GM12878 (cell line): ENCODE measurements at regions not wholly inside any gene's neighbourhood (a gene's known extent, or its start where the extent isn't known, plus 50 kb on each side); places are given as distances from the start of the nearest gene placed in this dataset.

Experiments used
- ATAC-seq: fragments of 200-7000 bp; cut with Tn5 transposase; 3 replicates; pipeline ENCODE4 v1.9.1; 2020; ENCODE audit warnings: mild to moderate bottlenecking, moderate library complexity
- BruUV-seq: library from RNA; stranded (reverse); fragments of 400-500 nt; replicated peaks from 2 replicates; lab custom pipeline; 2021; lab: Mats Ljungman, UMichigan
- CTCF ChIA-PET: fragments of 300-600 bp; sonication (Branson Sonifier 250); formaldehyde crosslinking; extraction: SDS; loops from one replicate; lab custom pipeline; 2021; ENCODE audit warnings: inconsistent platforms; lab: Yijun Ruan, JAX
- POLR2A ChIA-PET: fragments of 350-600 bp; formaldehyde crosslinking; extraction: SDS; loops from one replicate; lab custom pipeline; 2021; ENCODE audit warnings: inconsistent platforms; lab: Charles Lee
- RAD21 ChIA-PET: fragments of 300-600 bp; sonication (Branson Sonifier 250); formaldehyde crosslinking; loops from one replicate; lab custom pipeline; 2023; ENCODE audit warnings: antibody characterized with exemption; ENCODE audit not compliant: unreplicated experiment; lab: Charles Lee
- SMC1A ChIA-PET: fragments of 300-600 bp; sonication (Branson Sonifier 250); formaldehyde crosslinking; loops from one replicate; lab custom pipeline; 2023; ENCODE audit not compliant: unreplicated experiment, uncharacterized antibody; lab: Charles Lee
- DNase-seq: peaks from one replicate; pipeline ENCODE4 v3.0.0-alpha.2; 2011; ENCODE audit warnings: low read depth, low spot score
- FAIRE-seq: peaks from 3 replicates; lab custom pipeline; 2011; peaks lifted over from hg19 to GRCh38; lab: Jason Lieb, UNC
- H2AFZ ChIP-seq: 2 replicates; pipeline ENCODE4 v1.6.0; 2011; ENCODE audit warnings: low read depth, low read length, control low read depth; ENCODE audit not compliant: control insufficient read depth
- H3K27ac ChIP-seq: 2 replicates; pipeline ENCODE4 v1.5.1; 2011; ENCODE audit warnings: control low read depth; ENCODE audit not compliant: control insufficient read depth, insufficient read depth
- H3K27me3 ChIP-seq, 2 experiments: replicated peaks in 1 of 2; 2 replicates each; pipeline versions ENCODE4 v1.6.0 to v1.6.1; 2011; ENCODE audit warnings: low read length in 1 of 2; ENCODE audit not compliant: control insufficient read depth in 2 of 2, insufficient read depth in 2 of 2
- H3K36me3 ChIP-seq, 2 experiments: 2 replicates each; pipeline ENCODE4 v1.5.1; 2011; ENCODE audit warnings: low read length in 1 of 2; ENCODE audit not compliant: control insufficient read depth in 2 of 2, insufficient read depth in 2 of 2
- H3K4me1 ChIP-seq: 2 replicates; pipeline ENCODE4 v1.6.1; 2011; ENCODE audit warnings: mild to moderate bottlenecking, low read length, moderate library complexity, mixed read lengths; ENCODE audit not compliant: control insufficient read depth, insufficient read depth
- H3K4me2 ChIP-seq: 2 replicates; pipeline ENCODE4 v1.6.0; 2011; ENCODE audit warnings: control low read depth; ENCODE audit not compliant: control insufficient read depth, insufficient read depth
- H3K4me3 ChIP-seq: fragments of 200-600 bp; sonication (generic); 2 replicates; pipeline ENCODE4 v1.5.1; 2016
- H3K79me2 ChIP-seq: 2 replicates; pipeline ENCODE4 v1.6.0; 2011; ENCODE audit warnings: low read length; ENCODE audit not compliant: control insufficient read depth, insufficient read depth
- H3K9ac ChIP-seq: 2 replicates; pipeline ENCODE4 v1.8.0; 2011; ENCODE audit warnings: low read length, control low read depth, mixed read lengths; ENCODE audit not compliant: control insufficient read depth, insufficient read depth
- H3K9me3 ChIP-seq: replicated peaks from 3 replicates; pipeline ENCODE4 v1.5.1; 2011; ENCODE audit warnings: mild to moderate bottlenecking, low read length; ENCODE audit not compliant: control insufficient read depth, insufficient read depth
- H4K20me1 ChIP-seq: 2 replicates; pipeline ENCODE4 v1.6.0; 2011; ENCODE audit not compliant: control insufficient read depth, insufficient read depth
- BACH1 ChIP-seq: fragments of 450-650 bp; IDR thresholded peaks from 2 replicates; pipeline ENCODE4 v1.6.1; 2017; ENCODE audit warnings: mild to moderate bottlenecking, borderline replicate concordance
- CHD4 ChIP-seq: fragments of 200-600 bp; sonication (generic); IDR thresholded peaks from 2 replicates; pipeline ENCODE4 v1.6.1; 2016; ENCODE audit warnings: mild to moderate bottlenecking
- CREB1 ChIP-seq: IDR thresholded peaks from 2 replicates; pipeline ENCODE4 v1.6.1; 2012; ENCODE audit warnings: low read depth, mild to moderate bottlenecking, inconsistent platforms
- KAT2A ChIP-seq: conservative IDR thresholded peaks from 2 replicates; pipeline ENCODE4 v1.6.1; 2011; ENCODE audit warnings: low read depth, low read length; ENCODE audit not compliant: control insufficient read depth
- MYC ChIP-seq: IDR thresholded peaks from 2 replicates; pipeline ENCODE4 v1.6.1; 2011; ENCODE audit warnings: mild to moderate bottlenecking, low read length, moderate library complexity, inconsistent platforms; ENCODE audit not compliant: insufficient read depth, insufficient replicate concordance, insufficient read length, severe bottlenecking
- NFIC ChIP-seq: IDR thresholded peaks from 2 replicates; pipeline ENCODE4 v1.6.1; 2012; ENCODE audit warnings: low read depth, mild to moderate bottlenecking, inconsistent platforms, low read length, moderate library complexity
- NR2F1 ChIP-seq: fragments of 450-650 bp; conservative IDR thresholded peaks from 2 replicates; pipeline ENCODE4 v1.6.1; 2017; ENCODE audit warnings: mild to moderate bottlenecking
- POLR2AphosphoS5 ChIP-seq: IDR thresholded peaks from 2 replicates; pipeline ENCODE4 v1.6.1; 2011; ENCODE audit warnings: mild to moderate bottlenecking, low read length, inconsistent platforms
- RCOR1 ChIP-seq: conservative IDR thresholded peaks from 2 replicates; pipeline ENCODE4 v1.6.1; 2012; ENCODE audit warnings: low read depth, low read length, improper control_type of control experiment
- RELA ChIP-seq: fragments of 450-650 bp; IDR thresholded peaks from 2 replicates; pipeline ENCODE4 v1.8.0; 2014; ENCODE audit warnings: borderline replicate concordance; ENCODE audit not compliant: partially characterized antibody
- SMAD5 ChIP-seq: IDR thresholded peaks from 2 replicates; pipeline ENCODE4 v1.6.1; 2016; ENCODE audit warnings: antibody characterized with exemption, low read depth
- SREBF1 ChIP-seq: IDR thresholded peaks from 2 replicates; pipeline ENCODE4 v1.6.1; 2012; ENCODE audit warnings: mild to moderate bottlenecking, low read length
- ZNF622 ChIP-seq: fragments of 450-650 bp; IDR thresholded peaks from 2 replicates; pipeline ENCODE4 v1.6.1; 2017; ENCODE audit warnings: mild to moderate bottlenecking, inconsistent platforms
- WGBS: methylation state at CpG from one replicate; pipeline ENCODE4 v1.1.6; 2016; ENCODE audit warnings: low lambda C conversion rate; ENCODE audit not compliant: insufficient replicate concordance, insufficient coverage; ENCODE audit errors: missing lambda C conversion rate; 5-methylcytosine and 5-hydroxymethylcytosine counted together
- in situ Hi-C: fragments of 300-500 bp; cut with MboI; formaldehyde crosslinking; loops from 9 replicates; pipeline ENCODE4 v1.14.3; 2018; ENCODE audit warnings: mixed read lengths
- intact Hi-C: fragments of 100-400 bp; cut with micrococcal nuclease; formaldehyde crosslinking; loops from one replicate; pipeline ENCODE4 v1.14.2; 2022; ENCODE audit not compliant: unreplicated experiment
- TF ChIP-seq, protein P1 (sequence below): fragments of 450-650 bp; IDR thresholded peaks from 2 replicates; pipeline ENCODE4 v1.6.1; 2017; ENCODE audit warnings: mild to moderate bottlenecking, low read depth, inconsistent platforms; ENCODE audit not compliant: poor library complexity, severe bottlenecking
- TF ChIP-seq, protein P2 (sequence below): fragments of 450-650 bp; IDR thresholded peaks from 2 replicates; pipeline ENCODE4 v1.6.1; 2017; ENCODE audit warnings: mild to moderate bottlenecking
- TF ChIP-seq, protein P3 (sequence below): IDR thresholded peaks from 2 replicates; pipeline ENCODE4 v1.6.1; 2011; ENCODE audit warnings: borderline replicate concordance, low read depth, mild to moderate bottlenecking, moderate library complexity, mixed read lengths, low read length; ENCODE audit not compliant: insufficient read depth; ENCODE audit errors: extremely low read length

DNA sequence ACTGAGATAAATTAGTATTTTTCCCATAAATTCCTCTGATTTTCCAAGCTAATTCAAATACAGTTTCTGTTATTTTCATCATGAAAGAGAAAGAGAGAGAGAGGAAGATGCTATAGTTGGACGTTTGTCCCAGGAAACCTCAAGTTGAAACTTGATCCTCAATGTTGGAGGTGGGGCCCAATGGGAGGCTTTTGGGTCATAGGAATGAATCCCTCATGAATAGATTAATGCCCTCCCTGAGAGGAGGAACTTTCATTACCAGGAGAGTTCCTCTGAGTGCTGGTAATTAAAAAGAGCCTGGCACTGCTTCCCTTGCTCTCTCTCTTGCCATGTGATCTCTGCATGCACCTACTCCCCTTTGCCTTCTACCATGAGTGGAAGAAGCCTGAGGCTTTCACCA is 189.9 kb upstream of the SMC2 start:
- in situ Hi-C loops = no loop called here
- no peak overlapping the region for H3K27ac ChIP-seq
- no peaks in the 10 kb centered on the region for H3K36me3 ChIP-seq
- DNase-seq = no peak
- WGBS = 0% methylated on average over 1 of the region's 1 CpG
- H3K4me3 ChIP-seq = no peak overlapping the region
- ChIA-PET SMC1A (interaction anchor here (0.7 kb wide), 1 partner anchor 51 kb away, joined by 3 read pairs; no protein-coding TSS in a partner anchor), RAD21 (no interaction called here), POLR2A (no interaction called here), CTCF (no interaction called here)
- H2AFZ ChIP-seq = no peak overlapping the region
- H4K20me1 ChIP-seq = no peaks in the 10 kb centered on the region
- no peak overlapping the region for H3K9ac ChIP-seq
- no peak overlapping the region for H3K4me2 ChIP-seq
- TF ChIP-seq BACH1 (no peak), CHD4 (no peak), SREBF1 (no peak), SMAD5 (no peak), NR2F1 (no peak), RCOR1 (no peak), KAT2A (no peak), POLR2AphosphoS5 (no peak), MYC (no peak), RELA (no peak), NFIC (no peak), ZNF622 (no peak), CREB1 (no peak)
- TF ChIP-seq, protein P1, sequence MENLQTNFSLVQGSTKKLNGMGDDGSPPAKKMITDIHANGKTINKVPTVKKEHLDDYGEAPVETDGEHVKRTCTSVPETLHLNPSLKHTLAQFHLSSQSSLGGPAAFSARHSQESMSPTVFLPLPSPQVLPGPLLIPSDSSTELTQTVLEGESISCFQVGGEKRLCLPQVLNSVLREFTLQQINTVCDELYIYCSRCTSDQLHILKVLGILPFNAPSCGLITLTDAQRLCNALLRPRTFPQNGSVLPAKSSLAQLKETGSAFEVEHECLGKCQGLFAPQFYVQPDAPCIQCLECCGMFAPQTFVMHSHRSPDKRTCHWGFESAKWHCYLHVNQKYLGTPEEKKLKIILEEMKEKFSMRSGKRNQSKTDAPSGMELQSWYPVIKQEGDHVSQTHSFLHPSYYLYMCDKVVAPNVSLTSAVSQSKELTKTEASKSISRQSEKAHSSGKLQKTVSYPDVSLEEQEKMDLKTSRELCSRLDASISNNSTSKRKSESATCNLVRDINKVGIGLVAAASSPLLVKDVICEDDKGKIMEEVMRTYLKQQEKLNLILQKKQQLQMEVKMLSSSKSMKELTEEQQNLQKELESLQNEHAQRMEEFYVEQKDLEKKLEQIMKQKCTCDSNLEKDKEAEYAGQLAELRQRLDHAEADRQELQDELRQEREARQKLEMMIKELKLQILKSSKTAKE = no peak
- TF ChIP-seq, protein P2, sequence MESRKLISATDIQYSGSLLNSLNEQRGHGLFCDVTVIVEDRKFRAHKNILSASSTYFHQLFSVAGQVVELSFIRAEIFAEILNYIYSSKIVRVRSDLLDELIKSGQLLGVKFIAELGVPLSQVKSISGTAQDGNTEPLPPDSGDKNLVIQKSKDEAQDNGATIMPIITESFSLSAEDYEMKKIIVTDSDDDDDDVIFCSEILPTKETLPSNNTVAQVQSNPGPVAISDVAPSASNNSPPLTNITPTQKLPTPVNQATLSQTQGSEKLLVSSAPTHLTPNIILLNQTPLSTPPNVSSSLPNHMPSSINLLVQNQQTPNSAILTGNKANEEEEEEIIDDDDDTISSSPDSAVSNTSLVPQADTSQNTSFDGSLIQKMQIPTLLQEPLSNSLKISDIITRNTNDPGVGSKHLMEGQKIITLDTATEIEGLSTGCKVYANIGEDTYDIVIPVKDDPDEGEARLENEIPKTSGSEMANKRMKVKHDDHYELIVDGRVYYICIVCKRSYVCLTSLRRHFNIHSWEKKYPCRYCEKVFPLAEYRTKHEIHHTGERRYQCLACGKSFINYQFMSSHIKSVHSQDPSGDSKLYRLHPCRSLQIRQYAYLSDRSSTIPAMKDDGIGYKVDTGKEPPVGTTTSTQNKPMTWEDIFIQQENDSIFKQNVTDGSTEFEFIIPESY = no peak
- TF ChIP-seq, protein P3, sequence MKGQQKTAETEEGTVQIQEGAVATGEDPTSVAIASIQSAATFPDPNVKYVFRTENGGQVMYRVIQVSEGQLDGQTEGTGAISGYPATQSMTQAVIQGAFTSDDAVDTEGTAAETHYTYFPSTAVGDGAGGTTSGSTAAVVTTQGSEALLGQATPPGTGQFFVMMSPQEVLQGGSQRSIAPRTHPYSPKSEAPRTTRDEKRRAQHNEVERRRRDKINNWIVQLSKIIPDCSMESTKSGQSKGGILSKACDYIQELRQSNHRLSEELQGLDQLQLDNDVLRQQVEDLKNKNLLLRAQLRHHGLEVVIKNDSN = no peak
- FAIRE-seq = no peak
- no peaks in the 10 kb centered on the region for H3K79me2 ChIP-seq
- no peaks in the 10 kb centered on the region for H3K9me3 ChIP-seq
- intact Hi-C loops = no loop called here
- H3K4me1 ChIP-seq = no peaks in the 10 kb centered on the region
- ATAC-seq = no peak
- no TSS peak for BruUV-seq
- H3K27me3 ChIP-seq = no peaks in the 10 kb centered on the region
